NCI-H82 treated with DMSO at 0.1 percent for 48 hours (cell line): ENCODE measurements at regions not wholly inside any gene's neighbourhood (a gene's known extent, or its start where the extent isn't known, plus 50 kb on each side); places are given as distances from the start of the nearest gene placed in this dataset.

Experiments
- DNase-seq: peaks from one replicate; lab custom pipeline; 2025; ENCODE audit not compliant: unreplicated experiment; lab: John Stamatoyannopoulos, UW

DNA sequence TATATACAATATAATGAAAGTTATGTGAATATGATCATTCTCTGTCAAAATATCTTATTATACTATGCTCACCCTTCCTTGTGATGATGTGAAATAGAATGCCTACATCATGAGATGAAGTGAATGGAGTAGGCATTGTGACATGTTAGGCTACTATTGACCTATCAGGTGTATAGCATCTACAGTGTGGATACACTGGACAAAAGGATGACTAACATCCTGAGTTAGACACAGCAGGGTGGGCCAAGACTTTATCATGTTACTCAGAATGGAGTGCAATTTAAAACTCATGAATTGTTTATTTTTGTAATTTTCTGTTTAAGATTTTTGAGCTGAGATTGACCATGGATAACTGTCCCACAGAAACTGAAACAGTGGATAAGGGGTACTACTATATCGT, 53.4 kb upstream of the NAV3 start:
- no peak for DNase-seq

DNA sequence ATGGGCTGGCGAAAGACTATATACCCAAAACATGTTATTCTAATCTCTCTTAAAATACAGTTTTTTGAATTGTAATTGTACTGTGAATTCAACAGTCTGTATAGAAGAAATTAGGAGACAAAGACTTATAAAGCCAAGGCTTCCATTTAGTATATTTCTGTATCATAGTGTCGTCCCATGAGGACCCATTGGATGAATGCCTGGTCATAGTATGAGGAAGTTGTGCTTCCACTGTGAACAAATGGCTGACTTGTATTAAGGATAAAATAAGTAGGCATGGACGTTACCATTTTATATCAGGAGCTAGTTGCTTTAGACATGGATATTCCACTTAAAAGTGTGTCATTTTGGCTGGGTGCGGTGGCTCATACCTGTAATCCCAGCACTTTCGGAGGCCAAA, 55.9 kb upstream of the NAV3 start:
- DNase-seq, result no peak

DNA sequence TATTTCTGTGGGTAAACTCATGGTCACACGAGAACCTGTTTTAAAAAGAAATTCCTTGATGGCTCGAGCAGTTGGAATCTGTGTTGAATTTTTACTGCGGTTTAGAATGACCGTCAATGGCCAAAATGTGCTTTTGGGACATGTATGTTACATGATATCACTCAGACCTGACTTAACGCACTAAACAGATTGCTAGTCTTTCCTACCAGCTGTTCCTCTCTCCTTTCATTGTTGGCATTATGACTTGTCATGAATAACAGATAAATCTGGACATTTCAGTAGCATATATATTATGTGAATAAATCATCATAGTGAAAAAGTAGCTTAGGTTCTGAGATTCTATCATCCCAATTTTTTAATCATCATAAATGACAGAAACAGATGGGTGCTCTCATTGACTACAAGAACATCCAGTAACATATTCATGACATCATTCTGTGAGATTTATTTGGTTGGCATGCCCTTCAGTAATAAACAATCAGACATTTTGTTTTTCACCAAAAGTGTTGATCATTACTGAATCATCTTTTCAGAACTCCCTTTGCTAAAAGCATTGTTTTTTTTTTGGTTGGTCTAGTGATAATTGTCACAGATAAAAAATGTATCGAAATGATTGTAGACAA, 57.9 kb upstream of the NAV3 start:
- DNase-seq, result peak; percentile 16

- DNase-seq, result no peak
Observed at GRCh38 chr12:77768558-77768957, 62.1 kb upstream of the NAV3 start.

DNA sequence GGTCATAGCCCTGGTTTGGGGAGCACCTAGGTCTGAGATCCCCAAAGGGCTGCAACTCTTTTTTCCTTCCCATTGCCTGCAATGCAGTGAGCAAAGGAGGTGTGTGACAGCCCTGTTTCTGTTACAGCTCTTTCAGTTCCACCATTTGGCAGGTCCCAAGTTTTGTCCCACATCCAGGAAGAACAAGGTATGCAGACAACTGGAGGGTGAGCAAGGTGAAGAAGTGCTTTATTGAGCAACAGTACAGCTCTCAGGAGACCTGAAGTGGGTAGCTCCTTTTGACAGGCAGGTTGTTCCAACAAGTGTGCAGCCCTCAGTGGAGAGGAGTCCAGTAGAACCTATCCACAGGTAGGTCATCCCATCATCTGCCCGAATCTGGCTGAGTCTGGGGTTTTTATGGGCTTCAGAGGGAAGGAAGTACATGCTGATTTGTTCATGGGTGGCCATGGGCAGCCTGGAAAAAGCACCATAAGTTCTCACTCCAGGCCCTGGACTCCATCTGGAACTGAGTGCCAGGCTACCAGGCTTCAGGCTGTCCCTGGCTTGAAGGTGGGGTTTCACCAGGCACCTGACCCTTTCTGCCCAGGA, 62.8 kb upstream of the NAV3 start:
- DNase-seq, result no peak

GRCh38 chr12:77767335-77767734, 63.4 kb upstream of the NAV3 start:
- DNase-seq, result no peak

DNA sequence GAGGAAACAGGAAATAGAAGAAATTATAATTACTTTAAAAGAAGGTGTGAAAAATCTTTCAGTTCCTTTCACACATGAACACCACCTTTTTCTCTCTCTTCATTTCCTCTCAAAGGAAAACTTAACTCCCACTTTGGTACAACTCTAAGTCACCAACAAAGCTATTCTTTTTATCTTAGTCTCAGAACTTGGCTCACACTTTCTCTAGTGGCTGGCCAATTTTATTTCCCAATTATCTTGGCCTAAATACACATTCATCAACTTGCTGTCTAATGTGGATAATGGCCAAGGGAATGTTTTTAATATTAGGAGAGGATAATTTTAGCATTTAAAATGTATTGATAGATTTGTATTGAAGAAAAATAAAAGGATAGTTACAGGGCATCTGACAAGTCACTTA, 64.5 kb upstream of the NAV3 start:
- no peak for DNase-seq

GRCh38 chr12:77761286-77761685, 69.4 kb upstream of the NAV3 start:
- no peak for DNase-seq

- no peak for DNase-seq
Observed at GRCh38 chr12:77760271-77761025, 70.2 kb upstream of the NAV3 start.

DNA sequence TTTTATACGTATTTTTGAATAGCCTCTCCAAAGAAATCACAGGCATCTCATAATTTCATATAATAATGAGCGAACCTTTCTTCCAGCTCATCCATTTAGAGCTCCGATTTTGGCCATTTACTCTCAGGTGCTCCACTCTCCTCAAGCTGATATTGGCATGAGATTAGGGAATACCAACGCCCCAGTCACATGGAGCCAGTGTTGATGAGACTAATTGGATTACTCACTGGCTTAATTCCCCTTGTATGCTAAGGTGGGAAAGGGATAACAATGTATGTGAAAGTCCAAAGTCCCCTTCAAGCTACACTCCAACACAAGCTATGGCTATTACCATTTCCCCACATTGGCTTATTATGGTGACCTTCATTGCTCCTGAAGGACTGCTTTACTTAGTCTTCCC, 76.6 kb upstream of the NAV3 start:
- DNase-seq, result peak; percentile 87

GRCh38 chr12:77751939-77752338, 78.8 kb upstream of the NAV3 start:
- DNase-seq, result no peak

DNA sequence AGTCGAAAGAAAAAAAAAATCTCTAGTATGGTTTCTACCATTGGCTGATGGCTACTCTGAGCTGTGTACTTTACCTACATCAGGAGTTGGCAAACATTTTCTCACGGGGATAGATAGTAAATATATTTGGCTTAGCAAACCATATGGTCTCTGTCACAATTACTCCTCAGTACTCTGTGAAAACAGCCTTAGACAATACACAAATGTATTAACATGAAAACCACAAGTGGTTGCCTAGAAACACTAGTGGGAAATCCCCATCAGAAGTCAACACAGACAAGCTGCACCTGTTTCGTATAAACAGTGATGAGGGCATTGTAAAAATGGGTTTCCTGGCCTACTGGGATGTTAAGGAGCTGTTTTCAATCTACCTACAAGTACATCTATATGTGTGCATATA, 84.6 kb upstream of the NAV3 start:
- peak; percentile 64 for DNase-seq

- DNase-seq, result no peak
Observed at GRCh38 chr12:77745624-77746023, 85.1 kb upstream of the NAV3 start.

DNA sequence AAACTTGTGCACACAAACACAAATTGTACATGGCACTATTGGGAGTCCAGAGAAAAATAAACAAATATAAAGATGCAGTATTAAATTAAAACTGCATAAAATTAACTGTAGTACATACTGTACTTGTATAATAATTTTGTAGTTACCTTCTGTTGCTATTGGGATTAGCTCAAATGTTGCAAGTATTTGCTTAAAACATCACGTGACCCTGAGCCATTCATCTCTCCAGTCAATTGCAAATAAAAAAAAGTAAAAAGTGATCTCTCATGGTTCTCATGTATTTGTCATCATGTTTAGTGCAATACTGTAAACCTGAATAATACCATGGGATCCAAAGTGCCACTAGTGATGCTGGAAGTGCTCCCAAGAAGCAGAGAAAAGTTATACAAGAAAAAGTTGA, 88.1 kb upstream of the NAV3 start:
- DNase-seq, result no peak

- no peak for DNase-seq
Observed at GRCh38 chr12:77741974-77742517, 88.6 kb upstream of the NAV3 start.

DNA sequence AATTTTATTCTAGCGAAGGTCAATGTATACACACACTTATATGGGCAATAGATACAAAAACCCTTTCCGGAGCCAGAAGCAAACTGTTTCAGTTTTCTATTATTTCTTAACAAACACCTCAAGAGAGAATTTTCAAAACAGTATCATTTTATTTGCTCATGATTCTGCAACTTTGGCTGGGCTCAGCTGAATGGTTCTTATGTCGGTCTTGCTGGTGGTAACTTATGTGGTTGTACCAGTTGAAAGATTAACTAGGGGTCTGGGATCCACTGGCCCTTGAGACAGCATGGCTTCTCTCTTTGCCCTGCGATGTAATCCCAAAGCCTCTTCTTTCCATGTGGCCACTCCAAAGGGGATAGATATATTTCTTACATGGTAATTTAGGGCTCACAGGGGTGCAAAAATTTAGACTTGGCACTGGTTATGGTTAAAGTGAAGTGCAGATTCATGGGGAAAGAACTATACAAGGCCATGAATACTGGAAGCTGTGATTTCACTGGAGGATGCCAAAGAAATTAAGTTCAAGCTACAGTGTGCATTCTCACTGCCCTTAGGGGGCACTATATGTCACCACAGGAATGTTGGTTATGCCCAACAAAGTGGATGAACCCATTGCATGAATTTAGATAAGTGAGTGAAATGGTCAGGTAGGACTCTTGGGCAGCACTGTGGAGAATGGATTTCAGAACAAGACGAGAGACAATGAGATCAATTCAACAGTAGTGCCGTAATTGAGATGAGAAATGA, 94.3 kb upstream of the NAV3 start:
- no peak for DNase-seq

DNA sequence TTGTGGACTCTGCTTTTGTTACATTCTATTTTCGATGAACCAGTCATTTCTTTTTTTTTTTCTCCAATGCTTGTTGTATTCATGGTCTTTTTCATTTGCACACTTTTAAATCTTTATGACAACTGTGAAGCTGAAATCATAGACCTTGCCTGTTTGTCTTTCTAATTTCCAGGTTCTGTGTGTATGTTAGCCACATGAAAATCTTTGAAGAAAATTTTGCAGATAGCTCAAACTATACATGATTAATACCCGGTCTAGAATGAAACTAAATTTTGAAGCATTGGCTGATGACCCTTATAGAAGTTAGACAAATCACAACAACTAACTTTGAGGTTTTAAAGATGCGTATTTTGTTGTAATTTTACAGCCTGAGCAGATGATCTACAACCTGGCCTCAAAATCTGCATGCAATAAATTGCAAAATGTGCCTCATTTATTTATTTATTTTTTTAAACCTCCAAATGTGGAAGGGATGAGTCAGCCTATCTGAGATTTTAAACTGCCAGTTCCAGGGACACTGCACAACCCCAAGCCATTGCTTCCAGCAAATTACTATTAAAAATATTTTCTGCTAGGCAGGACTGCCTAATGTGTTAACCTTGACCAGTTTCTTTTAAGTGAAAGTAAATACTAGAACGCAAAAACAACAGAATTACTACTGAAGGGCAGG, 96.3 kb upstream of the NAV3 start:
- DNase-seq, result no peak

GRCh38 chr12:77728018-77728417, 102.7 kb upstream of the NAV3 start:
- no peak for DNase-seq

DNA sequence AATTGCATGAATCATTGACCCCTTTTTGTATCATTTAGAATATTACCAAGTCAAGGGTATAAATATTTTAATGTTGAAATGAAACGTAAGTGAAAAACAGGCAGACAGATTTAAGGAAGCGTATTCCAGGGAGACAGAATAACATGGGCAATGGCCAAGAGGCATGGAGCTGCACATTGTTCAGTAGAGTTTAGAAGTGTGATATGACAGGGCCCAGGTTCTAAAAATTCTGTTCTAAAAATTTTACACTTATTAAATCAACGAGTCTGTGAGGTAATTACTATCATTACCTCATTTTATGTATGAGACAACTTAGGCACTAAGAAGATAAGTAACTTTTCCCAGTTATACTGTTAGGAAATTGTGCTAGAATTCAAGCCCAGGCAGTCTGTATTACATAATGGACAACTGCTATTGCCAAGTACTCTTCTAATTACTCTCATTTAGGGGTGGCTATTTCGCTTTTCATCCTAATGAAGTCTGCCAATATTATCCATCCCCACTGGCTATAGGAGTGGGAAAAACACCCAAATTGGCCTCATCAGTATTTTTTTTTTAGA, 103.2 kb upstream of the NAV3 start:
- DNase-seq, result no peak

GRCh38 chr12:77725611-77726010, 105.1 kb upstream of the NAV3 start:
- peak; percentile 73 for DNase-seq
